ENCODE measurements at regions not wholly inside any gene's neighbourhood (a gene's known extent, or its start where the extent isn't known, plus 50 kb on each side); places are given as distances from the start of the nearest gene placed in this dataset.

DNA sequence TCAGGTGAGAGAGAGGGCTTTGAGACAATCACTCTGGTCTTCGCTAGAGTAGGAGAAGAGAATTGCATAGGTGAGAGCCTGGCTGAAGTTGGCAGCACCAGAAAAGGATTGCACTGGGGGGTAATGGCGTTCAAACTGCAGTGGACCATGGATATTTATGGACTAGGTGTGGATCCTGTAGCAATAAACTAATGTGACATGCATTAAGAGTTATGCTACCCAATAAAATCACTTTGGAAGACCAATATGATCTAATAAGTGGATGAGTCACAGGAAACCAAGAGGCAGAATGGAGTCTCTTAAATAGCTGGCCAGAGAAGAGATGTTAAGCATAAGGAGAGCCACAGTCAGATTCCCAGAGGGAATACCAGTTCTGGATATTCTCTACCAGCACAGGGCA lies 259.8 kb downstream of the FBXO8 start:
- Histone ChIP-seq H3K4me2 (ENCODE audit: insufficient read depth, insufficient read length, low read length) (no peak overlapping the region), H3K18ac (ENCODE audit: insufficient read length, low read depth, low read length) (no peak overlapping the region), H2BK20ac (ENCODE audit: low read depth, low read length, poor library complexity, severe bottlenecking) (no peak overlapping the region), H2AK5ac (ENCODE audit: insufficient read length, low read length) (no peak overlapping the region), H3K4me1 (ENCODE audit: insufficient read depth, low read length) (no peaks in the 10 kb centered on the region), H3K9ac (ENCODE audit: extremely low read depth, insufficient read length, low read length) (no peak overlapping the region), H3K79me1 (ENCODE audit: insufficient read depth, low read depth, low read length, poor library complexity, severe bottlenecking) (no peaks in the 10 kb centered on the region), H2BK12ac (ENCODE audit: insufficient read length, low read depth, low read length) (no peak overlapping the region), H2BK5ac (ENCODE audit: insufficient read length, low read length) (no peak overlapping the region), H3K9me3 (ENCODE audit: control insufficient read depth, low read depth, low read length) (no peaks in the 10 kb centered on the region), H2BK120ac (ENCODE audit: low read depth, low read length, poor library complexity, severe bottlenecking) (no peak overlapping the region), H2AFZ (ENCODE audit: low read length) (no peak overlapping the region), H3K27me3 (ENCODE audit: insufficient read depth, low read length) (no peaks in the 10 kb centered on the region), H3K23ac (ENCODE audit: insufficient read length, low read depth, low read length) (no peak overlapping the region), H3T11ph (ENCODE audit: low read length) (no peak overlapping the region), H3K27ac (ENCODE audit: insufficient read length, low read depth, low read length) (no peak overlapping the region), H3K4ac (ENCODE audit: low read depth, low read length) (no peak overlapping the region), H3K23me2 (ENCODE audit: insufficient read length, low read depth, low read length, poor library complexity, severe bottlenecking) (no peaks in the 10 kb centered on the region), H2BK15ac (ENCODE audit: low read depth, low read length) (no peak overlapping the region), H3K14ac (ENCODE audit: insufficient read depth, low read length) (no peak overlapping the region), H4K5ac (ENCODE audit: insufficient read length, low read depth, low read length) (no peak overlapping the region), H3K56ac (ENCODE audit: insufficient read length, low read depth, low read length) (no peak overlapping the region), H4K91ac (ENCODE audit: insufficient read length, low read depth, low read length) (no peak overlapping the region), H4K20me1 (ENCODE audit: control insufficient read depth, insufficient read depth, insufficient read length) (no peaks in the 10 kb centered on the region), H3K79me2 (ENCODE audit: insufficient read depth, low read length) (no peaks in the 10 kb centered on the region), H4K8ac (replicated peaks; ENCODE audit: insufficient read length, low read depth, low read length) (no peak overlapping the region)
- no peak for DNase-seq
- H3K36me3 Mint-ChIP-seq (ENCODE audit: insufficient read depth in 1 of 3, low read depth in 3 of 3), result no peaks in the 10 kb centered on the region
- no peak overlapping the region; a peak in 1 of 7 replicates for H3K27ac Mint-ChIP-seq
- no peaks in the 10 kb centered on the region for H3K27me3 Mint-ChIP-seq (ENCODE audit: low read depth)
- H3K4me3 Mint-ChIP-seq, result no peak overlapping the region
- no CpG with 5 or more reads among the region's 2 CpGs for WGBS (ENCODE audit: extremely low coverage, insufficient read length, low lambda C conversion rate)
- H3K4me1 Mint-ChIP-seq, result no peaks in the 10 kb centered on the region
- H3K9me3 Mint-ChIP-seq, result no peaks in the 10 kb centered on the region
- TF ChIP-seq, protein P1, sequence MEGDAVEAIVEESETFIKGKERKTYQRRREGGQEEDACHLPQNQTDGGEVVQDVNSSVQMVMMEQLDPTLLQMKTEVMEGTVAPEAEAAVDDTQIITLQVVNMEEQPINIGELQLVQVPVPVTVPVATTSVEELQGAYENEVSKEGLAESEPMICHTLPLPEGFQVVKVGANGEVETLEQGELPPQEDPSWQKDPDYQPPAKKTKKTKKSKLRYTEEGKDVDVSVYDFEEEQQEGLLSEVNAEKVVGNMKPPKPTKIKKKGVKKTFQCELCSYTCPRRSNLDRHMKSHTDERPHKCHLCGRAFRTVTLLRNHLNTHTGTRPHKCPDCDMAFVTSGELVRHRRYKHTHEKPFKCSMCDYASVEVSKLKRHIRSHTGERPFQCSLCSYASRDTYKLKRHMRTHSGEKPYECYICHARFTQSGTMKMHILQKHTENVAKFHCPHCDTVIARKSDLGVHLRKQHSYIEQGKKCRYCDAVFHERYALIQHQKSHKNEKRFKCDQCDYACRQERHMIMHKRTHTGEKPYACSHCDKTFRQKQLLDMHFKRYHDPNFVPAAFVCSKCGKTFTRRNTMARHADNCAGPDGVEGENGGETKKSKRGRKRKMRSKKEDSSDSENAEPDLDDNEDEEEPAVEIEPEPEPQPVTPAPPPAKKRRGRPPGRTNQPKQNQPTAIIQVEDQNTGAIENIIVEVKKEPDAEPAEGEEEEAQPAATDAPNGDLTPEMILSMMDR (conservative IDR thresholded peaks at IDR 0.05), result no peak
